HEK293 (cell line): ENCODE measurements at regions not wholly inside any gene's neighbourhood (a gene's known extent, or its start where the extent isn't known, plus 50 kb on each side); places are given as distances from the start of the nearest gene placed in this dataset.

Experiments used
- CTCF ChIA-PET: fragments of 350-600 bp; formaldehyde crosslinking; extraction: SDS; loops from one replicate; lab custom pipeline; 2021; ENCODE audit warnings: antibody characterized with exemption; lab: Yijun Ruan, JAX
- POLR2A ChIA-PET: fragments of 300-600 bp; formaldehyde crosslinking; extraction: SDS; loops from one replicate; lab custom pipeline; 2020; ENCODE audit warnings: antibody characterized with exemption, inconsistent platforms; lab: Yijun Ruan, JAX
- H3K27ac ChIP-seq: fragments of 200-500 bp; sonication (Bioruptor generic); 2 replicates; pipeline ENCODE4 v1.5.1; 2014; ENCODE audit warnings: low read depth, low read length, control low read depth, inconsistent platforms; ENCODE audit errors: extremely low read depth
- H3K36me3 ChIP-seq, 2 experiments: fragments of 200-500 bp in 1 of 2; sonication (Bioruptor generic) in 1 of 2; 1 replicate in 1 of 2; 2 replicates in 1 of 2; pipeline ENCODE4 v1.5.1; 2014 to 2017; ENCODE audit warnings: inconsistent platforms in 2 of 2, low read length in 2 of 2; ENCODE audit not compliant: control insufficient read depth in 2 of 2, insufficient read depth in 1 of 2
- H3K4me1 ChIP-seq: fragments of 200-500 bp; sonication (Bioruptor generic); 2 replicates; pipeline ENCODE4 v1.5.1; 2014; ENCODE audit warnings: mild to moderate bottlenecking, low read length, inconsistent platforms; ENCODE audit not compliant: control insufficient read depth, insufficient read depth
- H3K4me3 ChIP-seq: 2 replicates; pipeline ENCODE4 v1.5.1; 2011; ENCODE audit warnings: low read depth, mild to moderate bottlenecking, control low read depth, low read length, moderate library complexity
- H3K9me3 ChIP-seq: fragments of 200-500 bp; sonication (Bioruptor generic); 2 replicates; pipeline ENCODE4 v1.5.1; 2014; ENCODE audit warnings: low read depth, low read length, inconsistent platforms; ENCODE audit not compliant: control insufficient read depth, insufficient read depth
- MYNN ChIP-seq: fragments of 450-650 bp; formaldehyde crosslinking; IDR thresholded peaks from 2 replicates; pipeline ENCODE4 v1.5.1; 2016; ENCODE audit warnings: missing biosample characterization, missing genetic modification characterization, borderline replicate concordance
- REPIN1 ChIP-seq: fragments of 450-650 bp; formaldehyde crosslinking; IDR thresholded peaks from 2 replicates; pipeline ENCODE4 v1.5.1; 2017; ENCODE audit warnings: missing biosample characterization, missing genetic modification characterization, low read depth
- SP2 ChIP-seq: fragments of 450-650 bp; formaldehyde crosslinking; IDR thresholded peaks from 2 replicates; pipeline ENCODE4 v1.5.1; 2016; ENCODE audit warnings: missing biosample characterization, missing genetic modification characterization
- SP3 ChIP-seq: fragments of 450-650 bp; formaldehyde crosslinking; IDR thresholded peaks from 2 replicates; pipeline ENCODE4 v1.5.1; 2016; ENCODE audit warnings: missing biosample characterization, missing genetic modification characterization
- WT1 ChIP-seq: fragments of 450-650 bp; formaldehyde crosslinking; IDR thresholded peaks from 2 replicates; pipeline ENCODE4 v1.5.1; 2016; ENCODE audit warnings: missing biosample characterization, missing genetic modification characterization
- ZBTB17 ChIP-seq: fragments of 450-650 bp; formaldehyde crosslinking; IDR thresholded peaks from 2 replicates; pipeline ENCODE4 v1.5.1; 2016; ENCODE audit warnings: missing biosample characterization, missing genetic modification characterization
- ZNF140 ChIP-seq: fragments of 450-650 bp; formaldehyde crosslinking; IDR thresholded peaks from 2 replicates; pipeline ENCODE4 v1.5.1; 2016; ENCODE audit warnings: missing biosample characterization, missing genetic modification characterization
- ZNF146 ChIP-seq: fragments of 450-650 bp; formaldehyde crosslinking; IDR thresholded peaks from 2 replicates; pipeline ENCODE4 v1.5.1; 2016; ENCODE audit warnings: missing biosample characterization, missing genetic modification characterization
- ZNF157 ChIP-seq: fragments of 450-650 bp; formaldehyde crosslinking; IDR thresholded peaks from 2 replicates; pipeline ENCODE4 v1.5.1; 2016; ENCODE audit warnings: missing biosample characterization, missing genetic modification characterization
- ZNF239 ChIP-seq: fragments of 450-650 bp; formaldehyde crosslinking; IDR thresholded peaks from 2 replicates; pipeline ENCODE4 v1.5.1; 2016; ENCODE audit warnings: missing biosample characterization, missing genetic modification characterization
- ZNF302 ChIP-seq: fragments of 450-650 bp; formaldehyde crosslinking; IDR thresholded peaks from 2 replicates; pipeline ENCODE4 v1.5.1; 2016; ENCODE audit warnings: missing biosample characterization, missing genetic modification characterization, low read depth
- ZNF350 ChIP-seq: fragments of 450-650 bp; formaldehyde crosslinking; IDR thresholded peaks from 2 replicates; pipeline ENCODE4 v1.5.0; 2017; ENCODE audit warnings: missing biosample characterization, mild to moderate bottlenecking, missing genetic modification characterization
- ZNF354C ChIP-seq: fragments of 450-650 bp; formaldehyde crosslinking; IDR thresholded peaks from 2 replicates; pipeline ENCODE4 v1.5.1; 2016; ENCODE audit warnings: missing biosample characterization, missing genetic modification characterization, low read depth, borderline replicate concordance
- ZNF394 ChIP-seq: fragments of 450-650 bp; formaldehyde crosslinking; IDR thresholded peaks from 2 replicates; pipeline ENCODE4 v1.5.1; 2016; ENCODE audit warnings: missing biosample characterization, missing genetic modification characterization, mild to moderate bottlenecking, moderate library complexity, borderline replicate concordance
- ZNF404 ChIP-seq: fragments of 450-650 bp; formaldehyde crosslinking; IDR thresholded peaks from 2 replicates; pipeline ENCODE4 v1.5.1; 2017; ENCODE audit warnings: missing biosample characterization, missing genetic modification characterization
- ZNF416 ChIP-seq: fragments of 450-650 bp; formaldehyde crosslinking; IDR thresholded peaks from 2 replicates; pipeline ENCODE4 v1.5.1; 2016; ENCODE audit warnings: missing biosample characterization, missing genetic modification characterization
- ZNF423 ChIP-seq: fragments of 450-650 bp; formaldehyde crosslinking; IDR thresholded peaks from 2 replicates; pipeline ENCODE4 v1.5.1; 2016; ENCODE audit warnings: missing biosample characterization, missing genetic modification characterization
- ZNF510 ChIP-seq: fragments of 450-650 bp; formaldehyde crosslinking; IDR thresholded peaks from 2 replicates; pipeline ENCODE4 v1.5.1; 2018; ENCODE audit warnings: mild to moderate bottlenecking, missing genetic modification characterization, missing biosample characterization; ENCODE audit not compliant: insufficient replicate concordance
- ZNF555 ChIP-seq: fragments of 450-650 bp; formaldehyde crosslinking; conservative IDR thresholded peaks from 2 replicates; pipeline ENCODE4 v1.5.1; 2017; ENCODE audit warnings: missing biosample characterization, mild to moderate bottlenecking, missing genetic modification characterization, inconsistent platforms
- ZNF558 ChIP-seq: fragments of 450-650 bp; formaldehyde crosslinking; IDR thresholded peaks from 2 replicates; pipeline ENCODE4 v1.5.1; 2016; ENCODE audit warnings: missing biosample characterization, missing genetic modification characterization
- ZNF645 ChIP-seq: fragments of 450-650 bp; formaldehyde crosslinking; IDR thresholded peaks from 2 replicates; pipeline ENCODE4; 2016; ENCODE audit warnings: missing biosample characterization, missing genetic modification characterization
- ZNF791 ChIP-seq: fragments of 450-650 bp; formaldehyde crosslinking; IDR thresholded peaks from 2 replicates; pipeline ENCODE4 v1.5.1; 2016; ENCODE audit warnings: missing biosample characterization, missing genetic modification characterization
- ZNF837 ChIP-seq: fragments of 450-650 bp; formaldehyde crosslinking; IDR thresholded peaks from 2 replicates; pipeline ENCODE4 v1.5.1; 2016; ENCODE audit warnings: missing biosample characterization, missing genetic modification characterization
- TF ChIP-seq, protein P1 (sequence below): fragments of 450-650 bp; formaldehyde crosslinking; IDR thresholded peaks from 2 replicates; pipeline ENCODE4 v1.5.1; 2016; ENCODE audit warnings: missing biosample characterization, missing genetic modification characterization

GRCh38 chr4:52312722-52313121, 261.6 kb downstream of the SPATA18 start (continued):
- TF ChIP-seq ZNF645, result no peak
- TF ChIP-seq ZNF157 (tag by site-specific recombination), result no peak
- no peak for TF ChIP-seq ZNF394 (tag by site-specific recombination)
- no peak for TF ChIP-seq ZNF302 (tag by site-specific recombination)
- no peak for TF ChIP-seq ZNF837 (tag by site-specific recombination)

- Histone ChIP-seq H3K36me3 (no peaks in the 10 kb centered on the region), H3K27ac (no peak overlapping the region), H3K4me3 (no peak overlapping the region)
- CTCF ChIA-PET, result no interaction called here
- TF ChIP-seq ZBTB17 (tag by site-specific recombination), result no peak
- TF ChIP-seq WT1, result no peak
- TF ChIP-seq MYNN, result no peak
- TF ChIP-seq ZNF558, result no peak
- TF ChIP-seq ZNF837 (tag by site-specific recombination), result no peak
- no peak for TF ChIP-seq ZNF416
- no peak for TF ChIP-seq ZNF350 (tag by site-specific recombination)
- TF ChIP-seq REPIN1 (tag by site-specific recombination), result no peak
- no peak for TF ChIP-seq ZNF423 (tag by site-specific recombination)
- no peak for TF ChIP-seq SP2 (tag by site-specific recombination)
- TF ChIP-seq ZNF555 (tag by site-specific recombination), result no peak
- TF ChIP-seq, all 188 proteins: peak for 0
- POLR2A ChIA-PET, result no interaction called here
- H3K4me1 ChIP-seq, result no peaks in the 10 kb centered on the region
- H3K9me3 ChIP-seq, result no peaks in the 10 kb centered on the region
Measured at GRCh38 chr4:52317361-52317879, 266.3 kb downstream of the SPATA18 start.

- POLR2A ChIA-PET, result no interaction called here
- CTCF ChIA-PET, result no interaction called here
- Histone ChIP-seq H3K27ac (no peak overlapping the region), H3K9me3 (no peaks in the 10 kb centered on the region), H3K4me1 (no peaks in the 10 kb centered on the region), H3K36me3 (no peaks in the 10 kb centered on the region), H3K4me3 (no peak overlapping the region)
- TF ChIP-seq ZNF146 (tag by site-specific recombination) (no peak), ZNF510 (tag by site-specific recombination) (no peak), ZNF239 (tag by site-specific recombination) (no peak), SP3 (tag by site-specific recombination) (no peak), ZNF404 (tag by site-specific recombination) (no peak), ZNF791 (no peak), ZNF140 (no peak), ZNF354C (tag by site-specific recombination) (no peak)
- TF ChIP-seq, protein P1, sequence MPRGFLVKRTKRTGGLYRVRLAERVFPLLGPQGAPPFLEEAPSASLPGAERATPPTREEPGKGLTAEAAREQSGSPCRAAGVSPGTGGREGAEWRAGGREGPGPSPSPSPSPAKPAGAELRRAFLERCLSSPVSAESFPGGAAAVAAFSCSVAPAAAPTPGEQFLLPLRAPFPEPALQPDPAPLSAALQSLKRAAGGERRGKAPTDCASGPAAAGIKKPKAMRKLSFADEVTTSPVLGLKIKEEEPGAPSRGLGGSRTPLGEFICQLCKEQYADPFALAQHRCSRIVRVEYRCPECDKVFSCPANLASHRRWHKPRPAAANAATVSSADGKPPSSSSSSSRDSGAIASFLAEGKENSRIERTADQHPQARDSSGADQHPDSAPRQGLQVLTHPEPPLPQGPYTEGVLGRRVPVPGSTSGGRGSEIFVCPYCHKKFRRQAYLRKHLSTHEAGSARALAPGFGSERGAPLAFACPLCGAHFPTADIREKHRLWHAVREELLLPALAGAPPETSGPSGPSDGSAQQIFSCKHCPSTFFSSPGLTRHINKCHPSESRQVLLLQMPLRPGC, result no peak
Measured at GRCh38 chr4:52317981-52318380, 266.9 kb downstream of the SPATA18 start.
